ENCODE measurements at regions not wholly inside any gene's neighbourhood (a gene's known extent, or its start where the extent isn't known, plus 50 kb on each side); places are given as distances from the start of the nearest gene placed in this dataset.

DNA sequence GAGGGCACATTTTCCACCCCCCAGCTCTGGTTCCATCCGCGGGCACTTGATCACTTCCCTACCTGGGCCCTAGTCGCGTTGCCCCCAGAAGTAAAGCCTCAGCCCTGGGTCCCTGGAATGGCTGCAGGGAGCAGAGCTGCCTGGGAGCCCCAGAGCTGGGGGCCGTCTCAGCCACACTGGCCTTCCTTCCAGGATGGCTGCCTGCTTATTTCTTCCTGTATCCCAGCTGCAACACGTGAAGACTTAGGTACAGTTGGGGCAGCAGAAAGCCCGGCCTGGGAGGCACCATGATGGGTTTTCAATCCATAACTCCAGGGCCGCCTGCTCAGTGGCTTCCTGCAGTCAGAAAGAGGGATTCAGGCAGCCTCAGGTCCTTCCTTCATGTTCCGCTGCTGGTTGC lies 232.3 kb downstream of the IRX2 start:
- Histone ChIP-seq H3K27me3 (replicated peaks in 2 of 5; ENCODE audit: control insufficient read depth in 4 of 5, insufficient read depth in 5 of 5, low read length in 4 of 5) (no peaks in the 10 kb centered on the region), H3K36me3 (ENCODE audit: control insufficient read depth in 4 of 4, insufficient read depth in 4 of 4, low read length in 3 of 4) (no peaks in the 10 kb centered on the region), H3K4me1 (ENCODE audit: control extremely low read depth in 1 of 4, control insufficient read depth in 4 of 4, insufficient read depth in 4 of 4, low read length in 3 of 4) (no peaks in the 10 kb centered on the region), H3K9me3 (ENCODE audit: control extremely low read depth in 1 of 5, control insufficient read depth in 4 of 5, insufficient read depth in 2 of 5, low read depth in 1 of 5, low read length in 4 of 5) (no peaks in the 10 kb centered on the region), H3K4me3 (ENCODE audit: control insufficient read depth in 1 of 7, extremely low read depth in 1 of 7, insufficient read depth in 4 of 7, low read depth in 2 of 7, low read length in 6 of 7) (no peak overlapping the region), H3K27ac (ENCODE audit: insufficient read depth in 1 of 2, low read depth in 1 of 2, low read length in 2 of 2, poor library complexity in 1 of 2, severe bottlenecking in 2 of 2) (no peak overlapping the region)
- DNase-seq, result no peak
- ChIA-PET CTCF (no interaction called here), POLR2A (no interaction called here)
- 83% methylated on average over 8 of the region's 9 CpGs for WGBS (ENCODE audit: insufficient coverage)

DNA sequence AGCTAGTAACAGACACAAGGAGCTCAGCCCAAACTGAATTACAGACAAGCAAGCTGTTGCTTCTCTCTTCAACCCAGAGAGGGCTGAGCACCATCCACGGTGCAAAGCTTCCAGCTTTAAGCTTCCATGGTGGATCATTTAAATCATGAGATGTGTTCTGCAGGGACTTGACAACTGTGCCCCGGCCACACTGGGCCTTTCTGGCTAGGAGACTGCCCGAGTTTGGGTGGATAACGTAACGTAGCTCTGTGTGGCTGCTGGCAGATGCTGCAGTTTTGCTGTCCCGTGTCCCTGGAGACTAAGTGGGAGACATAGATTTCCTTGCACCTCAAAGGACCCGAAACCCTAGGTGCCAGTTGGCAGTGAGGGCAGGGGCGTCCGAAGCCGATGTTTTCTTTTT lies 234.0 kb downstream of the IRX2 start:
- H3K9me3 ChIP-seq (ENCODE audit: control extremely low read depth in 1 of 5, control insufficient read depth in 4 of 5, insufficient read depth in 2 of 5, low read depth in 1 of 5, low read length in 4 of 5), result no peaks in the 10 kb centered on the region
- POLR2A ChIA-PET, result no interaction called here
- WGBS (ENCODE audit: insufficient coverage), result 92% methylated on average over 6 of the region's 10 CpGs
- CTCF ChIA-PET, result no interaction called here
- no peak for DNase-seq
- no peaks in the 10 kb centered on the region for H3K36me3 ChIP-seq (ENCODE audit: control insufficient read depth in 4 of 4, insufficient read depth in 4 of 4, low read length in 3 of 4)
- H3K27ac ChIP-seq (ENCODE audit: insufficient read depth in 1 of 2, low read depth in 1 of 2, low read length in 2 of 2, poor library complexity in 1 of 2, severe bottlenecking in 2 of 2), result no peak overlapping the region
- H3K4me1 ChIP-seq (ENCODE audit: control extremely low read depth in 1 of 4, control insufficient read depth in 4 of 4, insufficient read depth in 4 of 4, low read length in 3 of 4), result no peaks in the 10 kb centered on the region
- no peak overlapping the region for H3K4me3 ChIP-seq (ENCODE audit: control insufficient read depth in 1 of 7, extremely low read depth in 1 of 7, insufficient read depth in 4 of 7, low read depth in 2 of 7, low read length in 6 of 7)
- no peaks in the 10 kb centered on the region for H3K27me3 ChIP-seq (replicated peaks in 2 of 5; ENCODE audit: control insufficient read depth in 4 of 5, insufficient read depth in 5 of 5, low read length in 4 of 5)

DNA sequence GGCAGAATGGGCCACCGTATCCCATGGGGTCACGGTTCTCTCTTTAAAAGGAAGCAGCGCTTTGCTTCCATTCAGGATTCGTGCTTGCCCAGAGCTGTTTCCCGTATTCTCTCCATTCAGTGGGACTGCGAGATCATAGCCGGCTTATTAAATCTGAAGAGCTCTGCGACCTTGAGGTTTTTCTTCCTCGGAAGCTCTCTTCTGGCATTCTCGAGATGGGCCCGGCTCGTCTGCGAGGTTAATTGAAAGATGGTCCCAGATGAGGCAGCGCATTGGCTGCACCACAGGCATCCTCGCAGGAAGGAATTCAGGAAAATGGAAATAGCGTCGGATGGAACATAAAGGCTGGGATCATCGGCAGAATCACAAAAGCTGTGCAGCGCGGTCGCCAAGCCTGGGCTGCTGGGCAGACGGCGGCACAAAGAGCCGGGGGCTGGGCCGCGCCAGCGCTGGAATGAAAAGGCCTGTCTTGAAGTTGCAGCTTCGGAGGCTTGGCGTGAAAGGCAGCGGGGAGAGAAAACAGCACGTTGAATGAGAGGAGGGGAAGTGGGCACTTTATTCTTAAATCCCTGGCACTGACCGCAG lies 236.2 kb downstream of the IRX2 start:
- POLR2A ChIA-PET, result no interaction called here
- Histone ChIP-seq H3K36me3 (ENCODE audit: control insufficient read depth in 4 of 4, insufficient read depth in 4 of 4, low read length in 3 of 4) (no peaks in the 10 kb centered on the region), H3K9me3 (ENCODE audit: control extremely low read depth in 1 of 5, control insufficient read depth in 4 of 5, insufficient read depth in 2 of 5, low read depth in 1 of 5, low read length in 4 of 5) (no peaks in the 10 kb centered on the region), H3K27me3 (replicated peaks in 2 of 5; ENCODE audit: control insufficient read depth in 4 of 5, insufficient read depth in 5 of 5, low read length in 4 of 5) (no peaks in the 10 kb centered on the region), H3K4me1 (ENCODE audit: control extremely low read depth in 1 of 4, control insufficient read depth in 4 of 4, insufficient read depth in 4 of 4, low read length in 3 of 4) (no peaks in the 10 kb centered on the region), H3K4me3 (ENCODE audit: control insufficient read depth in 1 of 7, extremely low read depth in 1 of 7, insufficient read depth in 4 of 7, low read depth in 2 of 7, low read length in 6 of 7) (no peak overlapping the region), H3K27ac (ENCODE audit: insufficient read depth in 1 of 2, low read depth in 1 of 2, low read length in 2 of 2, poor library complexity in 1 of 2, severe bottlenecking in 2 of 2) (no peak overlapping the region)
- WGBS (ENCODE audit: insufficient coverage), result 86% methylated on average over 31 of the region's 32 CpGs
- CTCF ChIA-PET, result no interaction called here
- no peak for DNase-seq

DNA sequence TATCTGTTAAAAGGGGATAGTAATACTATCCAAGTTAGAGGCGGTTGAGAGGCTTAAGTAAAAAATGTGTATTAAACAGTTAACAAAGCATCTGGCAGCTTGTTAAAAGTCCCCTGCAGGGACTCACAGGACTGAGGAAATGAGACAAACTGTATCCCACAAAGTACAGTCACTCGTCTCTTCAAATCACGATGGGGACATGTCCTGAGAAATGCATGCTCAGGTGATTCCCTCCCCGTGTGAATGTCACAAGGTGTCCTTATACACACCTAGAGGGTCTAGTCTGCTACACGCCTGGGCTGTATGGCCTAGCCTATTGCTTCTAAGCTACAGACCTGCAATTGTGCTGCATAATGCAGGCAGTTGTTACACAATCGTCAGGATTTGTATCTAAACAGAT lies 237.0 kb downstream of the IRX2 start:
- no peaks in the 10 kb centered on the region for H3K9me3 ChIP-seq (ENCODE audit: control extremely low read depth in 1 of 5, control insufficient read depth in 4 of 5, insufficient read depth in 2 of 5, low read depth in 1 of 5, low read length in 4 of 5)
- 78% methylated on average over 6 of the region's 6 CpGs for WGBS (ENCODE audit: insufficient coverage)
- no peaks in the 10 kb centered on the region for H3K36me3 ChIP-seq (ENCODE audit: control insufficient read depth in 4 of 4, insufficient read depth in 4 of 4, low read length in 3 of 4)
- no peak overlapping the region for H3K4me3 ChIP-seq (ENCODE audit: control insufficient read depth in 1 of 7, extremely low read depth in 1 of 7, insufficient read depth in 4 of 7, low read depth in 2 of 7, low read length in 6 of 7)
- no peak for DNase-seq
- H3K4me1 ChIP-seq (ENCODE audit: control extremely low read depth in 1 of 4, control insufficient read depth in 4 of 4, insufficient read depth in 4 of 4, low read length in 3 of 4), result no peaks in the 10 kb centered on the region
- POLR2A ChIA-PET, result no interaction called here
- no peak overlapping the region for H3K27ac ChIP-seq (ENCODE audit: insufficient read depth in 1 of 2, low read depth in 1 of 2, low read length in 2 of 2, poor library complexity in 1 of 2, severe bottlenecking in 2 of 2)
- CTCF ChIA-PET, result no interaction called here
- no peaks in the 10 kb centered on the region for H3K27me3 ChIP-seq (replicated peaks in 2 of 5; ENCODE audit: control insufficient read depth in 4 of 5, insufficient read depth in 5 of 5, low read length in 4 of 5)

DNA sequence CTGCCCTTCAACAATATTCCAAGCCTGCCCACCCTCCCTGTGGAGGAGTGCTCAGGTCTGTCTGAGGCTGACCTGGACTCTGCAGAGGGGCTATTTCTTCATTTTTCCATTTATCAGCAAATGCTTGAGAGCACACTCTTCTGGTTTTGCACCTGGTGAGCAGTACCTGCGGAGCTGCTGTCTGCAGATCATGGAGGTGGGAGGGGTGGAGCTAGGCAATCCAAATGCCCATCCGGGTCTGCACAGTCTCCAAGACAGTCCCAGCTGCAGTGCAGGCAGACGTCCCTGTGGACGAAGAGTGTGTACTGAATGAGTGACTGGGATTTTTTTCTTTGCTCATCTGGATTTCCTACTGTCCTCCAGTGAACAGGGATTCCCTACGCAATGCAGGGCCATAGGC lies 239.8 kb downstream of the IRX2 start:
- DNase-seq, result no peak
- CTCF ChIA-PET, result interaction anchor here (1.0 kb wide), 1 partner anchor 23 kb away, joined by 3 read pairs; no protein-coding TSS in a partner anchor
- Histone ChIP-seq H3K4me3 (ENCODE audit: control insufficient read depth in 1 of 7, extremely low read depth in 1 of 7, insufficient read depth in 4 of 7, low read depth in 2 of 7, low read length in 6 of 7) (no peak overlapping the region), H3K36me3 (ENCODE audit: control insufficient read depth in 4 of 4, insufficient read depth in 4 of 4, low read length in 3 of 4) (no peaks in the 10 kb centered on the region), H3K9me3 (ENCODE audit: control extremely low read depth in 1 of 5, control insufficient read depth in 4 of 5, insufficient read depth in 2 of 5, low read depth in 1 of 5, low read length in 4 of 5) (no peaks in the 10 kb centered on the region), H3K4me1 (ENCODE audit: control extremely low read depth in 1 of 4, control insufficient read depth in 4 of 4, insufficient read depth in 4 of 4, low read length in 3 of 4) (no peaks in the 10 kb centered on the region), H3K27me3 (replicated peaks in 2 of 5; ENCODE audit: control insufficient read depth in 4 of 5, insufficient read depth in 5 of 5, low read length in 4 of 5) (no peaks in the 10 kb centered on the region), H3K27ac (ENCODE audit: insufficient read depth in 1 of 2, low read depth in 1 of 2, low read length in 2 of 2, poor library complexity in 1 of 2, severe bottlenecking in 2 of 2) (no peak overlapping the region)
- POLR2A ChIA-PET, result no interaction called here
- 92% methylated on average over 4 of the region's 5 CpGs for whole genome bisulfite sequencing (ENCODE audit: insufficient coverage)

DNA sequence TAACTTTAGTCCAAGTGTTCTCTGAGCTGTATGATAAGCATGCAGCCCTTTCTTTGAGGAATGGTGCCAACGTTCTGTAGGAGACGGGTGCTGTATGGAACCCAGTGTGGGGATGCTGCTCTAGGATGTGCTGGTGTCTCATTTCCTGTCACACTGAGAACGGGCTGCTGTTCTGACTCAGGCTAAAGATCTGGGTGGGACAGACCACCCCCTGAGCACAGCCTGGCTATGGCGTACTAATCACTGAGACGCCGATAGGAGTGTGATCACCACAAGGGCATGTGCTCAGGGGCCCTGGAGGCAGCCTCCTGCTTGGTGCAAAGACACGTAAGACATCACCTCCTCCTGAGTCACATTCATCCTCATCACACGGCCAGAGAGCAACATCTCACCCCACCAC lies 240.4 kb downstream of the IRX2 start:
- H3K27ac ChIP-seq (ENCODE audit: insufficient read depth in 1 of 2, low read depth in 1 of 2, low read length in 2 of 2, poor library complexity in 1 of 2, severe bottlenecking in 2 of 2), result no peak overlapping the region
- H3K27me3 ChIP-seq (replicated peaks in 2 of 5; ENCODE audit: control insufficient read depth in 4 of 5, insufficient read depth in 5 of 5, low read length in 4 of 5), result no peaks in the 10 kb centered on the region
- no peaks in the 10 kb centered on the region for H3K9me3 ChIP-seq (ENCODE audit: control extremely low read depth in 1 of 5, control insufficient read depth in 4 of 5, insufficient read depth in 2 of 5, low read depth in 1 of 5, low read length in 4 of 5)
- CTCF ChIA-PET, result no interaction called here
- no peak for DNase-seq
- H3K4me1 ChIP-seq (ENCODE audit: control extremely low read depth in 1 of 4, control insufficient read depth in 4 of 4, insufficient read depth in 4 of 4, low read length in 3 of 4), result no peaks in the 10 kb centered on the region
- WGBS (ENCODE audit: insufficient coverage), result 93% methylated on average over 8 of the region's 8 CpGs
- POLR2A ChIA-PET, result no interaction called here
- H3K4me3 ChIP-seq (ENCODE audit: control insufficient read depth in 1 of 7, extremely low read depth in 1 of 7, insufficient read depth in 4 of 7, low read depth in 2 of 7, low read length in 6 of 7), result no peak overlapping the region
- H3K36me3 ChIP-seq (ENCODE audit: control insufficient read depth in 4 of 4, insufficient read depth in 4 of 4, low read length in 3 of 4), result no peaks in the 10 kb centered on the region

DNA sequence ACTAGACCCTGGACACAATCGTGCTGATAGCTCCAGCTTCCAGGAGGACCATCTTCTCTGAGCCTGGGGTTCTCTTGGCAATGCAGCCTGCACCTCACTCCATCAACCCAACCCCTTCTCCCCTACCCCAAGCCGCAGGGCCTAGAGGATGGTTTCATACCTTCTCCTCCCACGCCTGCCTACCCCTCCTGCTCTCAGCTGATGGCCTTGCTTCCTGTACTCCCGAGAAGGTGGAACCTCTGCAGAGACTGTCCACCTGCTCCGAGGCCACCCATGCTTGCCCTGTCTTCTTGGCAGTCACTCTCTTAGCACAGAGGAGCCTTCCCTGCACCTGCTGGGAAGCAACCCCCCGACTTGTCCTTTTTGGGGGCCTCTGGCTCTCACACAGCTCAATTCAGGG lies 241.9 kb downstream of the IRX2 start:
- H3K4me1 ChIP-seq (ENCODE audit: control extremely low read depth in 1 of 4, control insufficient read depth in 4 of 4, insufficient read depth in 4 of 4, low read length in 3 of 4), result no peaks in the 10 kb centered on the region
- POLR2A ChIA-PET, result no interaction called here
- H3K4me3 ChIP-seq (ENCODE audit: control insufficient read depth in 1 of 7, extremely low read depth in 1 of 7, insufficient read depth in 4 of 7, low read depth in 2 of 7, low read length in 6 of 7), result no peak overlapping the region
- WGBS (ENCODE audit: insufficient coverage), result 87% methylated on average over 5 of the region's 6 CpGs
- H3K9me3 ChIP-seq (ENCODE audit: control extremely low read depth in 1 of 5, control insufficient read depth in 4 of 5, insufficient read depth in 2 of 5, low read depth in 1 of 5, low read length in 4 of 5), result no peaks in the 10 kb centered on the region
- DNase-seq, result no peak
- H3K27me3 ChIP-seq (replicated peaks in 2 of 5; ENCODE audit: control insufficient read depth in 4 of 5, insufficient read depth in 5 of 5, low read length in 4 of 5), result no peaks in the 10 kb centered on the region
- CTCF ChIA-PET, result no interaction called here
- H3K36me3 ChIP-seq (ENCODE audit: control insufficient read depth in 4 of 4, insufficient read depth in 4 of 4, low read length in 3 of 4), result no peaks in the 10 kb centered on the region
- H3K27ac ChIP-seq (ENCODE audit: insufficient read depth in 1 of 2, low read depth in 1 of 2, low read length in 2 of 2, poor library complexity in 1 of 2, severe bottlenecking in 2 of 2), result no peak overlapping the region
